NCI-H1048 (cell line): ENCODE measurements at regions not wholly inside any gene's neighbourhood (a gene's known extent, or its start where the extent isn't known, plus 50 kb on each side); places are given as distances from the start of the nearest gene placed in this dataset.

Source experiments
- DNase-seq: peaks from one replicate; lab custom pipeline; 2025; lab: John Stamatoyannopoulos, UW

GRCh38 chr4:41318839-41319530 is 62.3 kb downstream of the UCHL1 start:
- no peak for DNase-seq

- no peak for DNase-seq
Measured at GRCh38 chr4:41319553-41319952, 62.8 kb downstream of the UCHL1 start.

- DNase-seq = no peak
Measured at GRCh38 chr4:41320278-41320677, 63.5 kb downstream of the UCHL1 start.

- no peak for DNase-seq
Measured at GRCh38 chr4:41320786-41321185, 64.1 kb downstream of the UCHL1 start.

GRCh38 chr4:41321216-41321945 is 64.7 kb downstream of the UCHL1 start:
- no peak for DNase-seq

- no peak for DNase-seq
Measured at GRCh38 chr4:41322617-41323016, 65.9 kb downstream of the UCHL1 start.

- DNase-seq = no peak
Measured at GRCh38 chr4:41323179-41323578, 66.5 kb downstream of the UCHL1 start.

GRCh38 chr4:41323706-41324105 is 67.0 kb downstream of the UCHL1 start:
- no peak for DNase-seq

GRCh38 chr4:41324861-41325260 is 68.1 kb downstream of the UCHL1 start:
- no peak for DNase-seq

- DNase-seq = no peak
Measured at GRCh38 chr4:41325901-41326300, 69.2 kb downstream of the UCHL1 start.

- no peak for DNase-seq
Measured at GRCh38 chr4:41326776-41327175, 70.0 kb downstream of the UCHL1 start.

GRCh38 chr4:41327770-41328169 is 71.0 kb downstream of the UCHL1 start:
- DNase-seq = peak; percentile 52

GRCh38 chr4:41329361-41329760 is 72.6 kb downstream of the UCHL1 start:
- DNase-seq = no peak

GRCh38 chr4:41331224-41331623 is 74.5 kb downstream of the UCHL1 start:
- DNase-seq = no peak

GRCh38 chr4:41332510-41333054 is 75.9 kb downstream of the UCHL1 start:
- no peak for DNase-seq

- DNase-seq = peak; percentile 19
Measured at GRCh38 chr4:41334182-41334581, 77.5 kb downstream of the UCHL1 start.

GRCh38 chr4:41339812-41340809 is 83.4 kb downstream of the UCHL1 start:
- DNase-seq = no peak

- DNase-seq = no peak
Measured at GRCh38 chr4:41346306-41347061, 89.8 kb downstream of the UCHL1 start.

GRCh38 chr4:41349021-41349420 is 92.3 kb downstream of the UCHL1 start:
- no peak for DNase-seq

GRCh38 chr4:41358647-41359421 is 102.1 kb downstream of the UCHL1 start:
- no peak for DNase-seq

GRCh38 chr4:41359422-41359775 is 102.7 kb downstream of the UCHL1 start:
- DNase-seq = no peak
